ENCODE measurements at regions not wholly inside any gene's neighbourhood (a gene's known extent, or its start where the extent isn't known, plus 50 kb on each side); places are given as distances from the start of the nearest gene placed in this dataset.
"Not testable (repeated sequence)": the region's sequence is repeated elsewhere in the genome, so short reads cannot be mapped to it uniquely, and the experiment has no call there.

DNA sequence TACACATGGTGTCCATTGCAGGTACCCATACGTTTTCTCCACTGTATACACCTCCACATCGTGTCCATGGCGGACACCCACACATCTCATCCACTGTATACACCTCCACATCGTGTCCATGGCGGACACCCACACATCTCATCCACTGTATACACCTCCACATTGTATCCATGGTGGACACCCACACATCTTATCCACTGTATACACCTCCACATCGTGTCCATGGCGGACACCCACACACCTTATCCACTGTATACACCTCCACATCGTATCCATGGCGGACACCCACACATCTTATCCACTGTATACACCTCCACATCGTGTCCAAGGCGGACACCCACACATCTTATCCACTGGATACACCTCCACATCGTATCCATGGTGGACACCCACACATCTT lies 50.4 kb upstream of the TTC34 start:
- DNase-seq (ENCODE audit: low spot score): not testable (repeated sequence)

DNA sequence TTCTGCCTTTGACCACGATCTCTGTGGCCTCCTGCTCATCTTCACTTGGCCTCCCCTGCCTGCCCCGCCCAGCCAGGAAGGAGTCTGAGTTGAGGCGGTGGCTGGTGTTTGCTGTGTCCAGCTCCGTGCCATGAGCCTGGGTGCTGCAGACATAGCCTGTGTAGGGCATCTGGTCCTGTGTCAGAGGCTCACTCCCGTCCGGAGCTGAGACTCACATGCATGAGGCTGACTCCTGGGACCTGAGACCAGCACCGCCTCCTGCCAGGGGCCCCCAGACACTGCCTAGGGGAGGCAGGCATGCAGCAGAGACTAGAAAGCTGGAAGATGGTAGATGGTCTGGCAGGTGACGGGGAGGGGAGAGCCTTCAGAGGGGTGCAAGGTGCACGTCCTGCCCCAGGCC lies 52.2 kb upstream of the TTC34 start:
- DNase-seq (ENCODE audit: low spot score): no peak

DNA sequence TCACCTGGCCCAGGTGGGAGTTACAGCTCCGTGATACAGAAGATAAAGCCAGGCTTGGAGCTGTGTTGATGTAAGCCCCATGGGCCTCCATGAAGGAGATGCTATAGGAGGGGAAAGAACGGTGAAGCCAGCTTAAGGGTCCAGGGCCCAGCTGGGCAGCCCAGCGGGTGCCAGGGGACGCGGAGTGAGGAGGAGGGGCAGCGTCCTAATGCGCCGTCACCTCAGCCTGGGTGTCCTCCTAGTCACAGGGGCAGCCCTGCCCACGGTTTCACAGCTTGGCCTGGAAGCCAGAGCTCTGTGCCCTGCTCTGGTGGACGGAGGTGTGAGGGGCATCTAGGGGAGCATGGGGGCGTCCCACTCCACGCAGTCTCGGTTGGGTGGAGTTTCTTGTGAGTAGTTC lies 52.7 kb upstream of the TTC34 start:
- DNase-seq (ENCODE audit: low spot score): no peak

DNA sequence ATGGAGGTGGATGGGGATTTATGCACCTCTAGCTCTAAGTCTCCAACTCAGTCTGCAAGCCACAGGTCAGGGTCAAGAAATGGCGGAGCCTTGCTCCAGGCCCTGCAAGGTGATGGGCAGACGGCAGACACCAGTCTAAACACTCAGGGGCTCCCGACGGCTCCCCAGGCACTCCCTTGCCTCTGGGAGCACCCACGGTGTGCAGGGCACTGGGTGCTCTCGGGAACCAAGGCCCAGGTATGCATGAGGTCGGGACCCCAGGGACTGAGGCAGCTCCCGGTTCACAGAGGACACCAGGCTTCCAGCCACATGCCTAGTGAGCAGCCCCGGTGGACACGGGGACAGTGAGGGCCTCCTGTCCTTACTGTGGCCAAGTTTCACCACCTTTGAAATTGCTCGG lies 53.1 kb upstream of the TTC34 start:
- DNase-seq (ENCODE audit: low spot score): no peak

DNA sequence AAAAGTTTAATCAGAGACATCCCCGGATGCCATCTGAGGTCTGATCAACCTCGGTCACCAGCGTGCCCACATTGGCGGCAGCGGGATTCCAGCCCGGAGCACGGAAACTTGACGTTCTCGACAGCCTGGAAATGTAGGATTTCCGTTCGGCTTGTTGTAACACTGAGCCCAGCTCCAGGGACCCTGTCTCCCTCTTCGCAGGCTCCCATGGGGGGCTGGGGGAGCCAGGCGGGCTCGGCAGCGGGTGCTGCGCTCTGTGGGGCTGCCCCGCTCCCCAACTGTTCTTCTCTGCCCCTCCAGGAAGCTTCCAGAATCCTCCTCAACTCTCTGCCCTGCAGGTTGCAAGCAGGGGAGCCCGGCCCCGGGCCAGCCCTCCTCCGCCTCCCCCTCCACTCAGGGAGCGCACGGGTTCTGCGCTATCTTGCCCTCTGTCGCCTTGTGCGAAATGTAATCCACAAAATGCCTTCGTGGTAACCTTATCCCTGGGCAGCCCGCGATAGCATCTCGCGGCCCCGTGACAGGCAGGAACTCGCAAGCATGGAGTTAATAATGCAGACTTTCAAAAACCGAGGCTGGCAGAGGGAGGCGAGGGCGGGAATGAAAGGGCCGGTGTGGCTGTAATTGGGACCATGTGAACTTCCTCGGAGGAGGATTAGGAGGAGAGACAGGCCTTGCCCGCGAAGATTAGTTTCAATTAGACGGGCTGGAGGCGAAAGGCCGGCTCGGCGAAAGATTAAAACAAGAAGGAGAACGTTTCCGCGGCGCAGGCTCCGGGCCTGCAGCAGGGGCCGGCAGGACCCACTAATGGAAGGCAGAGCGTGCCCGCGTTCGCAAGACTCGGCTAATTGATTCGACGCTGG lies 53.9 kb upstream of the TTC34 start:
- DNase-seq (ENCODE audit: low spot score): no peak

DNA sequence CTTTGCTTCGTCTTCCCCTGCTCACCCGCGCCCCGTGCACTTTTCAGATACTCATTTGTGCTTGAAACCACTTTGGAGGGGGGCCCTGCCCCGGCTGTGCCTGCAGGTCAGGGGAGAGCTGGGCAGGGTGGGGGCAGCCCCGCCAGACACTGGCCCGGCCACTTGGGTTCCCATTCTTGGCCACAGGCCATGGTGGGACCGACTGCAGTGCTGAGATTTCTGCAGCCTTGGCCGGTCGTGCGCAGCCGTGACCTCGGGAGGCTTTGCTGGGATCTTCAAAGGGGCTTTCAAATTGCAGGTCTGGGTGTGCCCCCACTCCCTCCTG lies 54.5 kb upstream of the TTC34 start:
- DNase-seq (ENCODE audit: low spot score): no peak

DNA sequence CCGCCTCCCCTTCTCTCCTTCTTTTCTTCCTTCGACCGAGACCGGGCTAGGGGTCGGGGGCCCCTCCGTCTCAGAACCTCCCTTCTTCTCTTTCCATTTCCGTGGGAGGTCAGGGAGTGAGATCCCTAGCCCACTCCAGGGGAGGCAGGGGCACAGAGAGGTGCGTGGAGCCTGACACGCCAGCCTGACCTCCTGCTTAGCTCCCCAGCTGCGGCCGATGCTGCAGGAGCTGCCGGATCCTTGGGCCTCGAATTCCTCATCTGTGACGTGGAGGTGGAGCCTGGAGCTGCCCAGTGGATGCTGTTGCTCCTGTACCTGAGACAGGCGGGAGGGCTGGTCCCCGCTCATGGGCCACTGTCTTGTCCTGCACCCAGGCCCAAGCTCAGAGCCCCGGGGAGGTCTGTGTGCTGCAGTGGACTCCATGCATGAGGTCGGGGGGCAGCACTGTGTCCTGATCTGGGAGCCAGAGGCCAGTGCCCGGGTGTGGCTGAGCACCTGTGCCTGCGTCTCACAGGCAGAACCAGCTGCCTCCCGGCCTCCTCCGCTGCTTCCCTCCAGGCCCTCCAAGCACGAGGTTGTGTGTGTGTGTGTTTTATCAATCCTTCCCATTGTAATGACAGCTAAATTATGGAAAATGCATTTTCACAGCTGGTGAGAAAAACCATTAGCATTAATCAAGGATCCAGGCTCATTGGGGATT lies 55.3 kb upstream of the TTC34 start:
- DNase-seq (ENCODE audit: low spot score): no peak

DNA sequence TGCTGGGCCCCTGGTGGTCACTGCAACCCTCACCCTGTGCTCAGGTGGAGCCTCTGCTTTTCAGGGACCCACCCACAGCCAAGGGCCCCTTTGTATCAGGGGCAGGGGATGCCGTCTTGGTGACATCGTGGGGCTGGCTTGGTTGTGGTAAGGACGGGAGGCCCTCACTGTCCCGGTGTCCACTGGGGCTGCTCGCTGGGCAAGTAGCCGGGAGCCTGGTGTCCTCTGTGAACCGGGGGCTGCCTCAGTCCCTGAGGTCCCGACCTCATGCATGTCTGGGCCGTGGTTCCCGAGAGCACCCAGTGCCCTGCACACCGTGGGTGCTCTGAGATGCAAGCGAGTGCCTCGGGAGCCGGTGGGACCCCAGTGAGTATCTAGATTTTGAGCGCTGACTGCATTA lies 56.0 kb upstream of the TTC34 start:
- no peak for DNase-seq (ENCODE audit: low spot score)

DNA sequence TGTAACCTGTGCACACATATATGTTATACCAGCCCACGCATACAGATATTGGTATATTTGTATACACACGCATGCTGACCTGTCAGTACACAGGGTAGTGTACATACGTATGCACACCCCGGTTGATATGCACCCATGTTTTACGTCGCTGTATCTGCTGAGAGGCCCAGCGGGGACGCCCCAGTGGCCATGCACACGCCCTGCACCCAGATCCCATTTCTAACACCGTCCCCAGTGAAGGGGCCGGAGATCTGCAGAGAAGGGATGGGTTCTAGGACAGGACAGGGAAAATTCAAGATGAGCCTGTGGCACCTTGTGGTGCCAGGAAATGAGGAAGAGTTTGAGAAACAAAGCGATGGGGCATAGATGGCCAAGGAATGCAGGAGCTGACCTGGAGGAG lies 57.2 kb upstream of the TTC34 start:
- no peak for DNase-seq (ENCODE audit: low spot score)

DNA sequence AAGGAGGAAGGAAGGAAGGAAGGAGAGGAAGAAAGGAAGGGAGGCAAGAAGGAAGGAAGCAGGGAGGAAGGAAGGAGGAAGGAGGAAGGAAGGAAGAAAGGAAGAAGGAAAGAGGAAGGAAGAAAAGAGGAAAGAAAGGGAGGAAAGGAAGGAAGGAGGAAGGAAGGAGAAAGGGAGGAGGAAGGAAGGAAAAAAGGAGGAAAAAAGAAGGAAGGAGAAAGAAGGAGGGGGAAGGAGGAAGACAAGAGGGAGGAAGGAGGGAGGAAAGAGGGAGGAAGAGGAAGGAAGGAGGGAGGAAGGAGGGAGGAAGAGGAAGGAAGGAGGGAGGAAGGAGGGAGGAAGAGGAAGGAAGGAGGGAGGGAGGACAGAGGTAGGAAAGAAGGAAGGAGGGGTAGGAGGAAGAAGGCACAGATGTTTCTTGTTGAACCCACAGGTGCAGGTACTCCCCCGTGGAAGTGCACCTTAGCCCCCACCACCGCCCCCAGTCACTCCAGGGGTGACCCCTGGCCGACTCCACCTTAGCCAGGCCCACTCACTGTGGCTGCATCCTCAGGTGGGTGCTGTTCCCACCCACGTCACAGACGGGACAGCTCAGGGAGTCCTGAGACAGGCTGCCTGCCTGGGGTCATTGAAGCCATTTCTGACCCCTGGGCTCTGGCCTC lies 57.9 kb upstream of the TTC34 start:
- DNase-seq (ENCODE audit: low spot score): no peak

DNA sequence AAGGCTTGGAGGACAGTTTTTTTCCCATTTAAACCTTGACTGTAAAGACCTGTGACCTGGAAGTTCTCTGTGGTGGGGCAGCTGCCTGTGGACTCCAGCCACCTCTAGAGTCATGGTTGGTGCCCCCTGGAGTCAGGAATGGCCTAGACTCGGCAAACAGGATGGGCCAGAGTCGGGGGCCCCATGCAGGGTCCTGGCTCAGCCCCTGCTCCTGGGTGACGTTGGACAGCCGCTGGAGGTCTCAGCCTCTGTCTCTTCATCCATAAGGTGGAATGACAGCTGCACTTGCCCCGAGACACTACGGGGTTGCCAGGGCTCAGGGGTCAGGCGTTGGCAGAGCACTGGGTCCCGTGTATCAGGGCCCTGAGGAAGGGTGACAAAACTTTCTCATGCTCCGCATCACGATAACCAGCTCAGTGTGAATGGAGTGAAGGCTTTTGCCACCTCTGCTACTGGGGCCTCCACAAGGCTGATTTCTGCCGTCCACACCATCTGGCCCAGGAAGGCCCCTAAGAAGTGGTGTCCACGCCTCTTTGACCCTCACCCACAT lies 58.5 kb upstream of the TTC34 start:
- DNase-seq (ENCODE audit: low spot score): no peak

DNA sequence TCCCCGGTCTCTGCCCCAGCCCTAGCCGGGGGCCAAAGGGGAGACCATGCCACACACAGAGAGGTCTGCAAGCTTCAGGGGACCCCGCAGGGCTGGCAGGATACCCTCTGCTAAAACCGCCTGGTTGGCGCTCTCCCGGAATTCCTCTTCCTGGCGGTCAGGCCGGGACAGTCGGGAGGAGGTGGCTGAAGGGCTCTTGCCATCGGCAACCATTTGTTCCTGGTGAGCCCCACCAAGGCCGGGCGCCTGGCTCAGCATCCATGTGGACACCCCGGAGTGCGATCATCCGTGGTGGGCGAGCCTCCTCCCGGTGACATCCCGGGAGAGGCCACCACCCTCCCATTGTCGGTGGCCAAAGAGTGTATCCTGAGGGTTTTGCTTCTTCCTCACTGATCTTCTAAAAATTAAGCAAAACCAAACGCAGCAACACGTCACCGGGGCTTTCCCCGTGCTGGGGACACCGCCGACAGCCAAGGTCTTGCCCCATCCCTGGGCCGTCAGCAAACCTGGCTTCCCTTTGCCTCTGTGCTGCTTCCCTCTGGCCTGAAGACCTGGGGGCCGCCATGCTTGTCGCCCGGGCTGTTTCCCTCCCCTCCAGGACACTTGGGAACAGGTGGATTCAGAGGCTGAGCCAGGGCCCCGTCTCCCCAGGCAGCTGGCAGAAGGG lies 59.1 kb upstream of the TTC34 start:
- DNase-seq (ENCODE audit: low spot score): no peak

DNA sequence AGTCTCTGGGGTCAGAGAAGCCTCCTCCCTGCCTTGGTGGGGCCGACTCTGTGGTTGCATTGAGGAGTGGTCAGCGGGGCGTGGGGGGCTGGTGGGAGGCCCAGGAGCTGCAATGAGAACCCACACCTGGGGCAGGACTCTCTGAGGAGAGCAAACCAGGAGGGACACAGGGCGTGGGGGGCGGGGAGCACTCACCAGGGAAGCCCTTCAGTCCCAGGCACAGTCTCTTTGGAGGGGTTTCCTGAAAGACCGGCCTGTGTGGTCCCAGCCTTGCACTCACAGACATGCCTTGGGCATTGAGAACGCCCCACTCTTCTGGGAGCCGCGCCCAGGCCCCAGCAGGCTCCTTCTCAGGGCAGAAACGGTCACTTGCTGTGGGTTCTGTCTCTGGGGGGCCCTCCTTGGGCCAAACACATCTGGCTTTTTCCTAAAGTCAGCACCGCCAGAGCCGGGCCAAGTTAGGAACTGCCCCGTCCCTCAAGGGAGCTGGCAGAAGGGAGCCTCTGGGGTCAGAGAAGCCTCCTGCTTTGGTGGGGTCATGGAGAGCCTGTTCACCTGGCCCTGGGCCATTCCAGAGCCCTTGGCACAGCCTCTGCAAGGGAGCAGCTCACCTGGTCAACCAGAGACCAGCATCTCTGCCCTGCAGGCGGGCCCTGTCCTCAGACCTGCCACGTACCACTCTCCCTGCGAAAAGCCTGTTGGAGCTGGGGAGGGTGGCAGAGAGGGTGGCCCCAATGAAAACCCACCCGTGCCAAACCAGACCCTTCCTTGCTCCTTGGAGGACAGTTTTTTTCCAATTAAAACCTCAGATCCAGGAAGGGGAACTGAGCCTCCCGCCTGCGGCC lies 59.9 kb upstream of the TTC34 start:
- DNase-seq (ENCODE audit: low spot score): no peak

DNA sequence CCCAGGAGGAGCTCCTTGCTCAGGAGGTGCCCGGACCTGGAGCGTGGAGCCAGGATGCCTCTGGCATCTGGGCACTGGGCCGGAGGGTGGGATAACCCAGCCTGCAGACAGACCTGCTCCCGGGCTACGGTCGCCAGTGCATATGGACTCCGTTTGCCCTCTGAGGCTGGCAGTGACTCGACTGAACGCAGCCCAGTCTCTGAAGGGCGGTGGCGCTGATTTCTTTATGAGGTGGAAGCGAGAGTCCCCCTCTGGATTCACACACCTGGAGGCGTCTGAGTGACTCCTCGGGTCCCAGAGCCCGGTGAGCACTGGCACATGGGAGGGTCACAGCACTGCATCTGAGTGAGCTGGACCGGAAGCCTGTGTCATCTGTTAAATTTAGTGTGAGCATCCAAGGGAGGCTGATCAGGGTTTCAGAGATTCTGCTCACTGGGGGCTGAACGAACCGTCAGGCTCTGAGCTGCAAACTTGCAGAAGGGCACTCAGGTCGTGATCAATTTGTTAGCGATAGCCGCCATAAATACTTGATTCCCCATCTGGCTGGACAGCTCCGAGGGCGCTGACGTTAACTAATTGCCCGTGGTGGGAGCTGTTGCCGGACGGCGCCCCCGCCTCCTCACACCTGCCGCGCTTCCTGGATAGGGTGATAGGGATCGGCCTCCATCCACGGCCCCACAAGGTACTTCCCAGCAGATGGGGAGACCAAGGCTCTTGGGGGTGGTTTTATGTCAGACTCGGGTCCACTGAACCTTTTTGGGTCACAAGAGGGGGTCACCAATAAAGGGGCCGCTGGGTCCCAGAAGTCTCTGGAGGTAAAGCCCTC lies 60.7 kb upstream of the TTC34 start:
- DNase-seq (ENCODE audit: low spot score): no peak

DNA sequence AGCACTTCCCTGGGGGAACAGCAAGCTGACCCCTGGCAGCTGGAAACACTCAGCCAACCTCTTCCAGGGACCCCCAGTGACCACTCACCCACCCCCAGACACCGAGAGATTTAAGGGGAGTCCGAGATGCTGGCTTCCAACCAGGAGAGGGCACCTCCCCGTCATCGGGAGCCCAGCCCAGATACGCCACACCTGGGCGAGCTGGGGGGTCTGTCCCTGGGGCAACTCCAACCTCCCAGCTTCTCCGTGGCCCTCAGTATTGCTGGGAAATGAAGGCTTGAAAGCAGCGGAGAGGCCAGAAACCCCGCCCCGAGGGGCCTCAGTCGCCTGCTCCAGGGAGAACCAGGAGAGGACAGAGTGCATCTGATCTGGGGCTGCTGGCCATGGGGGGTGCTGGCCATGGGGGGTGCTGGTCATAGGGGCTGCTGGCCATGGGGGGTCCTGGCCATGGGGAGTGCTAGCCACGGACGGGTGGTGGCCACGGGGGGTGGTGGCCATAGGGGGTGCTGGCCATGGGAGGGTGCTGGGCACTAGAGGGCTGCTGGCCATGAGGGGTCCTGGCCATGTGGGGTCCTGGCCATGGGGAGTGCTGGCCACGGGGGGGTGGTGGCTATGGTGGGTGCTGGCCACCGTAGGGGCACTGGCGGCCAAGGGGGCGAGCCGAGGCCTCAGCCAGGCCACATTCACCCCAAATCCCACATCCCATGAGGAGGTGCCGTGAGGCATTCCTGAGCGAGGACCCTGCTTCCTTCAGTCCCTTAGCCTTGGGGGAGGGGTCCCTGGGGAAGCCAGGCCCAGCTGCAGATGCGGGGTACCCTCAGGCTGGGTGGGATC lies 61.5 kb upstream of the TTC34 start:
- DNase-seq (ENCODE audit: low spot score): no peak

DNA sequence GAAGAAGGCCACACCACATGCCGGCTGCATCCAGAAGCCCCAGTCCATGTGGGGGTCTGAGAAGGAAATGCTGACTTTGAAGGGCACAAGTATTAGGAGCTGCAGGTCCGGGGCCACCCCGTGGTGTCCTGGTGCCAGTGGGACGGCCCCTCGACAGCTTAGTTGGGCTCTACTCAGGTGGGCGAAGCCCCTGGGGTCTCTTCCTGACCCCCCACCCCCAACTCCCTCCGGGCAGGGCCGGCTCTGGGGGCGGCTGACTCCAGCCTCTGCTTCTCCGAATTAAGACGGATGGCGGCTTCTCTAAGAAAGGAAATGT lies 62.1 kb upstream of the TTC34 start:
- no peak for DNase-seq (ENCODE audit: low spot score)

DNA sequence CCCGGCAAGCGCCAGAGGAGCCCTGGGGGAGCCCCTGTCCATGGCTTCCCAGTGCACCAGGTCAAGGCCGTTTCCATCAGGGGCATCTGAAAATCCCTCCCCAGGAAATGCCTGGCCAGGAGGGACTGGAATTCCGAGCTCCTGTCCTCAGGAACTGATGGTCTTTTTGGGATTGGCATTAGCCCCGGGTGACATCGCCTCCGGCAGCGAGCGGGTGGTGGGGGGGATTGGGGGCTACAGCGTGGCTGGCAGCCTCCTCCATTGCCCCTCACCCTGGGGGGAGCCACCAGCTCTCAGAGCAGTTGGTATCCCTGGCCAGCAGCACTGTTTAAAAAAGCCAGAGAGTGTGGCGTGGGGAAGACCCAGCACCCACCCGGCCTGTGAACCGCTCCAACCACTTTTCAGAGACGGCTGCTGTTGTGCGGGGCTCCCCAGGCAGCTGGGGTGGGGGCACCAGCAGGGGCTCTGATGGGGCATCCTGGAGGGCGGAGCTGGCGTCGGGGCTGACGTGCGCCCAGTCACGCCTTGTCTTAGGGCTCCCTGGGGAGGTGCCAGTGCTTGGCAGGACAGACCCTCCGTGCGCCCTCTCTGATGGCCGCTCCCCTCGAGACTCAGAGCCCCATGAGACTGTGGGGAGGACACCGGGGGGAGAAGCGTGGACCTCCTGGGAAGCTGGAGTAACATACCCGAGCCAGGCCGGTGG lies 62.9 kb upstream of the TTC34 start:
- no peak for DNase-seq (ENCODE audit: low spot score)

DNA sequence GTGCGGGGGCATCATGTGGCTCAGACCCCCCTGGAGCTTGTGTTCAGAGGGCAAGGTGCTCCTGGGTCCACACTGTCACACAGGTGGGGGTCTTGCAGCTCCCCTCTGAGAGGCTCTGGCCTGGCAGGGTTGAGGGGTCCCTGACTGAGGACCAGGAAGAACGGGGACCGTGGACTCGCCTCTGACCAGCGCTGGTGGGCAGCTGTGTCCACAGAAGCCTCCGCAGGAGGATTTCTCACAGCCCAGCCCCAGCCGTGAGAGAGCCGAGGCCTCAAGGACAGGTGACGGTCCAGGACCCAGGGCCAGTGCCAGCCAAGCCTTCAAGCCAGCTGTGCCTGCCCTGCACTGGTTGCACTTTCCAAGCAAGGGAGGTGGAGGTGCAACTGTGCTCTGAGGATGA lies 63.5 kb upstream of the TTC34 start:
- DNase-seq (ENCODE audit: low spot score): no peak

Measured in HT-29 (cell line).